CD4-positive, alpha-beta T cell treated with Interleukin-4 for 1 hour (primary cell): ENCODE measurements at regions not wholly inside any gene's neighbourhood (a gene's known extent, or its start where the extent isn't known, plus 50 kb on each side); places are given as distances from the start of the nearest gene placed in this dataset.

Experiments
- DNase-seq, 2 donors: peaks; one replicate each; pipeline ENCODE4 v3.0.0-alpha.2; 2020 to 2022

- no peak for DNase-seq
These were observed 990.0 kb downstream of the KCNT2 start for GRCh38 chr1:195618287-195618686.

DNA sequence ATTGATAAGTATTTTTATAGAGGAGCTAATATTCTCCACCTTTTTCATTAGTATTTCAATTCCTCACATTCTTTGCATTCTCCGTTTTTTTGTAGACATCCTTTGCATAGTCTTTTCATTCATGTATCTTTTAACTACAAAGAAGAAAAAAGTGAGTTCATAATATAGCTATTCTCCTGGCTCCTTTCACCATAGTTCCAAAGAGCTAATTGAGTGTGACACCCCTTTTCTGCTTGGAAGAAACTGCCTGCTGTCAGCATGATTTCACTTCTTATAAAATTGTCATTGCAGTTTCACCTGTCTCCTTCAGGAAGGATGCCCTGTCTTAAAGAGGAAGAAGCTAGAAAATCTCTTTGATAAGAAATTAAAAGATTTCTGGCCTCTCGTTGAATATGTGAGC is 991.1 kb downstream of the KCNT2 start:
- no peak for DNase-seq

DNA sequence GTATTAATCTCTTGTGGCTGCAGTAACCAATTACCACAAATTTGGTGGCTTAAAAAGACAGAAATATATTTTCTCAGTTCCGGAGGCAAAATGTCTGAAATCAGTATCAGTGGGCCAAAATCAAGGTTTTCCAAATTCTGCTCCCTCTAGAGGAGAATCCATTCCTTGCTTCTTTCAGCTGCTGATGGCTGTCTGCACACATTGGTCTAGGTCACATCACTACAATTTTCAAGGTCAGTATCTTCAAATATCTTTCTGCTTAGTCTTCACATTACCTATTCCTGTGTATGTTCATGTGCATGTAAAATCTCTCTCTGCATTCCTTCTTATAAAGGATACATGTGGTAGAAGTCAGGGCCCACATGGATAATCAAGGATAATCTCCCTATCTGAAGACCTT is 999.4 kb downstream of the KCNT2 start:
- no peak for DNase-seq

DNA sequence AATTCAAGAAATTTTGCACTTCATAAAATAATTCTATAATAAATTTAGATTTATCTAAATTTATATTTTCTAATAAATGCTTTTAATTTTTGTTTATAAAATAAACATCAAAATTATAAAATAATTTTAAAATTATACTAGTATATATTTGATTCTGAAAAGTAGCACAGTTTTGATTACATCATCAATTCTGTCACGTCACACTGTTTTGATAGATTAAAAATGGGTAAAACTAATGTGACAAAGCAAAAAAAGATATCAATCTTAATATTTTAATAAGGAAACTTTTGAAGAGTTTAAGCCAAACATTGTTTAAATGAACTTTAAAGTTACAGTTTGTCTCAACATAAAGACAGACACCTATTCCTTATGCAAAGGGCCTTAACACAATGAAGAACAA is 1001.8 kb downstream of the KCNT2 start:
- DNase-seq = no peak

GRCh38 chr1:195604287-195604686 is 1004.0 kb downstream of the KCNT2 start:
- DNase-seq = no peak

- no peak for DNase-seq
These were observed 1010.3 kb downstream of the KCNT2 start for GRCh38 chr1:195597891-195598290.

GRCh38 chr1:195594773-195595172 is 1013.5 kb downstream of the KCNT2 start:
- DNase-seq = no peak

DNA sequence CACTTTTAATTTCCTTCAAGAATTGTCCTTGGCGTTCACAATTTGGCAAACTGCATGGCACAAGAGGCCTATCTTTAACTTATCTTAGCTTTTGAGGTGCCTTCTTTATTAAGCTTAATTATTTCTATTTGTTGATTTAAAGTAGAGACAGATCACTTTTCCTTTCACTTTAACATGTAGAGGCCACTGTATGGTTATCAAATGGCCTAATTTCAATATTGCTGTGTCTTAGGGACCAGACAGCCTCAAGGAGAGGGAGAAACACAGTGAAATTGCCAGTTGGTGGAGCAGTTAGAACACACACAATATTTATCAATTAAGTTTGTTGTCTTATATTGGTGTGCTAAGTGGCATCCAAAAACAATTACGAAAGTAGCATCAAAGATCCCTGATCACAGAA is 1013.9 kb downstream of the KCNT2 start:
- no peak for DNase-seq

DNA sequence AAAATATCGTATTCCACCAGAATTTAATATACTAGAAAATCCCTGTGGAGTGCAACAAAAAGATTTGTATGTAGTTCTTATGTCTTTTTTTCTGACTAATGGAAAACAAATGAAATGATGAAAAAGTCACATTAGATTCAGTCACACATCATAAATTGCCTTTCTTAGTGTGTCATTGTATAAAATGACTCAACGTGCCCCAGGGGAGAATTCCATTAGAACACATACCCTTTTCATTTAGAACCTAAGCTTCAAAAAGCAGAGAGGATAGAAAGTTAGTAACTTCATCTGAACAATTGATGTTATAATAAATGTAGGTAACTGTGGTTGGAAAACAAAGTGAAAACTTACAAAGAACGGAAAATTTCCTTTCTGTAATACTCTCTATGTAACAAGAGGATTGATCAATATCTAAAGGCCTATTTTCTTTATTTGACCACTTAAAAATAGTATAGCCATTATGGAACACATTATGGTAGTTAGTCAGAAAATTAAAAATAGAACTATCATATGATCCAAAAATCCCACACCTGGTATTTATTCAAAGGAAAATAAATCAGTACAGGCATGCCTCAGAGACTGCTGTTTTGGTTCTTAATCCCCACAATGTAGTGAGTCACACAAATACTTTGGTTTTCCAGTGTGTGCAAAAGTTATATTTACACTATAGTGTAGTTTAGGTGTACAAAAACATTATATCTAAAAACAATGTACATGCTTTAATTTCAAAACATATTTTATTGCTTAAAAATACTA is 1016.1 kb downstream of the KCNT2 start:
- DNase-seq = no peak

DNA sequence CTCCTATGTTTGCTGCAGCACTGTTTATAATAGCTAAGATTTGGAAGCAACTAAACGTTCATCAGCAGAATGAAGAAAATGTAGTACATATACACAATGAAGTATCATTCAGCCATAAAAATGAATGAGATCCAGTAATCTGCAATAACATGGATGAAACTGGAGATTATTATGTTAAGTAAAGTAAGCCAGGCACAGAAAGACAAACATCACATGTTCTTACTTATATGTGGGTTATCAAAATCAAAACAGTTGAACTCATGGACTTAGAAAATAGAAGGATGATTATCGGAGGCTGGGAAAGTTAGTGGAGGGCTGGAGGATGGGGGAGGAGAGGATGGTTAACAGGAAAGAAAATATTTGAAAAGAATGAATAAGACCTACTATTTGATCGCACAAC is 1017.6 kb downstream of the KCNT2 start:
- DNase-seq = no peak

DNA sequence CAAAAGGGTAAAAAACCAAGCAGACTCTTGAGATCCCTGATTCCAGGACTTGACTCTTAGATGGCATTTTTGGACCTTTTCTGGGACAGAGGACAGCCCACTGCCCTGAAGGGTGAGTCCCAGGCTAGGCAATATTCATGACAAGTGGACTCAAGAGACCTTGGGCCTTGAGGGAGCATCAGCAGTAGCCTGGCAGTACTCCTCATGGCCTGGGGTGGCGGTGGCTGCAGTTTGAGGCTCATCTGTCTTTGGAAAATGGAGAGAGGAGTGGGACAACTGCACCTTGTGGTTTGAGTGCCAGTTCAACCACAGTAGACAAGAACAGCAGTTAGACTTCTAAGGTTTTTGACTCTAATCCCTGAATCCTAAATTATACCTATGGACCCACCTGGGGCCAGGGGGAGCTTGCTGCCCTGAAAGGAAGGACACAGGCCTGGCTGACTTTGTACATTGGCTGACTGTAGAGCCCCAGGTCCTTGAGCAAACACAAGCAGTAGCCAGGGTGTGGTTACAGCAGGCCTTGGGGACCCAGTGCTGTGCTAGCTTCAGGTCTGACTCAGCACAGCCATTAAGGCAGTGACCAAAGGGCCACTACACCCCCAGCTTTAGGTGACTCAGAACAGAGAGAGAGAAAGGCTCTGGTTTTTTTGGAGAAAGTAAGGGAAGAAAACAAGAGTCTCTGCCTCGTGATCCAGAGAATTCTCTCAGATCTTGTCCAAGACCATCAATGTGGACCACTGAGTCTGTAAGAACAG is 1023.2 kb downstream of the KCNT2 start:
- no peak for DNase-seq

- DNase-seq = no peak
These were observed 1027.3 kb downstream of the KCNT2 start for GRCh38 chr1:195580988-195581387.

GRCh38 chr1:195577748-195578147 is 1030.5 kb downstream of the KCNT2 start:
- no peak for DNase-seq

- no peak for DNase-seq
These were observed 1031.6 kb downstream of the KCNT2 start for GRCh38 chr1:195576641-195577040.

DNA sequence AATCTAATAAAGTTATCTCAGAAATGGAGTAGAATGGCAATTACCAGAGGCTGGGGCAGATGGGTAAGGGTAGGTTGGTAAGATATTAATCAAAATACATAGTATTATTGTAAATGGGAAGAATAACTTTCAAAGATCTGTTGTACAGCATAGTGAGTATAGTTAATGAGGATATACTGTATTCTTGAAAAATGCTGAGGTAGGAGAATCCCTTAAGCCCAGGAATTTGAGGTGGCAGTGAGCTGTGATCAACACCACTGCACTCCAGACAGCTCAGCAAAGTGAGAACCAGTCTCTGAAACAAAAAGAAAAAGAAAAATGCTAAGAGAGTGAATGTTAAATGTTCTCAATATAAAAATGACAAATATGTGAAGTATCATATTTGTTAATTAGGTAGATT is 1033.7 kb downstream of the KCNT2 start:
- DNase-seq = no peak

GRCh38 chr1:195569934-195570333 is 1038.3 kb downstream of the KCNT2 start:
- DNase-seq = no peak

GRCh38 chr1:195568389-195568788 is 1039.9 kb downstream of the KCNT2 start:
- DNase-seq = no peak

DNA sequence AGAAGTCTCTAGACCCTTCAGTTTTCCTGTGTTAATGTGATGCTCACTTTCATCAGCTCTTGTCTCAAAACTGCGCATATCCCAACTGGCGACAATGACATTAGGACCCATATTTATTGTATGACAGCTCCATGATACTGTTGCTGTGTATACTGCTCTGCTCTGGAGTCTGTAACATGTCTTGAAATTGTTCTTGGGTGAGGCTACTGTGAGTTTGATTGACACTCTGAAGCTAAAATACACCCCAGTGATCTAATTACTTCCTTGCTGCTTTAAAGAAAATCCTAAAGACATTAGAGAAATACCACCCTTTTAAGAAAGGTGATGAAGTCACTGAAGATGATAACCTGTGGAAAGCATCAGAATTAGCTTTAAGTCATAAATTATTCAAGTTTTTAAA is 1046.2 kb downstream of the KCNT2 start:
- no peak for DNase-seq

DNA sequence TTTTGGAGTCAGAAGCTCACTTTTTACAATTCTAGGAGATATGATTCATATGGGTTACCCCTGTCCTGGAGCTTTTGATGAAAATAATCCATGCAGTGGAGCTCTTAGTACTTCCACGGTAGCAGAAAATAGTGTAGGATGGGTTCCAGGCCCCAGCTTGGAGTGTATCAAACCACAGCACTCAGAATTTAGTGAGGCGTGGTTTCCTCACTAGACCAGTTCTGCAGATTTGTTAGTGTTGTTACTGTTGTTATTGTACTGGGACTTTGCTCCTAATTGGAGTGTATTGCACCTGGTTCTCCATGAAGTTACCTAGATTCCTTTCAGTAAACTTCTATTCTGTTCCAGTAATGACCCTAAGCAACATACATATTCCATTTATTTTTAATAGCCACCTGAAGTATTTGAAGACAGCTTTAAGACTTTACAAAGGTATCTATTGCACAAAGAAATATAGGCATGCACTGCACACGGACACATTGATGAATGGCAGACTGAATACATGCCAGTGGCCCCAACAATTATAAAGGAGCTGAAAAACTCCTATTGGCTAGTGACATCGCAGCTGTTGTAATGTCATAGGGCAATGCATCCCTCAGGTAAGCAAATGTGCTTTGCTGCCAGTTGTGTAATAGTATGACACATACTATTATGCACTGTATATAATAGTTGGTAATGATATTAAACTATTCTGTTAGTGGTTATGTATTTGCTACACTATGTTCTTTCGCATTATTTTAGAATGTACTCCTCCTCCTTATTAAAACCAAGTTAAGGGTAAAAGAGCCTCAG is 1058.0 kb downstream of the KCNT2 start:
- DNase-seq = no peak

DNA sequence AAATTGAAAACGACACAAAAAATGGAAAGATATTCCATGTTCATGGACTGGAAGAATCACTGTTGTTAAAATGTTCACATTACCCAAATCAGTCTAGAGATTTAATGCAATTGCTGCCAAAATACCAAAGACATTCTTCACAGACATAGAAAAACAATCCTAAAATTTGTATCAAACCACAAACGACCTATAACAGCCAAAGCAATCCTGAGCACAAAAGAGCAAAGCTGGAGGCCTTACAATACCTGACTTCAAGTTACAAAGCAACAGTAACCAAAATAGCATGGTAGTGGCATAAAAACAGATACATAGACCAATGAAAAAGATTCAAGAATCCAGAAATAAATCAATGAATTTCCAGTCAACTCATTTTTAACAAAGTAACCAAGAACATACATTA is 1077.3 kb downstream of the KCNT2 start:
- no peak for DNase-seq

DNA sequence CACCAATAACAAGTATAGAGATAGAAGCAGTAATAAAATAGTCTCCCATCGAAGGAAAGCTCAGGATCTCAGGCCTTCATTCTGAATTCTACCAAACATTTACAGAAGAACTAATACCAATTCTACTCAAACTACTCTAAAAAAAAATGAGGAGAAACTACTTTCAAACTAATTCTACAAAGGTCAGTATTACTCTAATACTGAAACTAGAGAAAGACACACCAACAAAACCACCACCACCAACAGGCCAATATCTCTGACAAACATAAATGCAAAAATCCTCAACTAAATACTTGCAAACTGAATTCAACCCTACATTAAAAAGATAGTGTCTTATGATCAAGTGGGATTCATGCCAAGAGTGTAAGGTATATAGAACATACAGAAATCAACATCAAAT is 1078.4 kb downstream of the KCNT2 start:
- no peak for DNase-seq

DNA sequence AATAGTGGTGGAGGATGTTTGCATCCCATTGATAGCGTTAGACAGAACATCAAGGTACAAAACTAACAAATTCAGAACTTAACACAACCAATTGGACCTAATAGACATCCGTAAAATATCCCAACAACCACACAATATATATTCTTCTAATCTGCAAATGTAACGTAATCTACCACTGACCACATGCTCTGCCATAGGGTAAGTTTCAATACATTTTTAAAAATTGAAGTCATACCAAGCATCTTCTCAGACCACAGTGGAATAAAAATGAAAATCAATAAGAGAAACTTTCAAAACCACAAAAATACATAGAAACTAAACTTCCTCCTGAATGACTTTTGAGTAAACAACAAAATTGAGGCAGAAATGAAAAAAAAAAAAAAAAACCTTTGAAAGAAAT is 1087.5 kb downstream of the KCNT2 start:
- DNase-seq = no peak

GRCh38 chr1:195516036-195516435 is 1092.2 kb downstream of the KCNT2 start:
- DNase-seq = no peak

DNA sequence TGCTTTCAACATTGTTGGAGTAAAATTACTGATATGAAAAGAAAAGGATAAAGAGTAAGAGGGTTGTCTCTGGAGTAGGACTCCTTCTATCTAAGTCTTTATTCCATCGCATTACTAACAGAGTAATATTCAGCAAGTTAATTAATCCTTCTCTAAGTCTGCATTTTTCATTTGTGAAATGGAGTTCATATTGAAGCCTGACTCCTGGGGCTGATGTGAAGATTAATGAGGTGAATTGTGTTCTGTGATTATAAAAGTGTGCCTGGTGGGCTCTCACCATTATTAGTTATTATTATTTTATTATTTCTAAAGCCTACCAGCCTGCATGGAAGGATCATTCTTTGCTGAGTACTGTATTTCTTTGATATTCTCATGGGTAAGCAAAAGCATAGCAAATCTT is 1096.7 kb downstream of the KCNT2 start:
- DNase-seq = no peak
